ENCODE measurements at regions not wholly inside any gene's neighbourhood (a gene's known extent, or its start where the extent isn't known, plus 50 kb on each side); places are given as distances from the start of the nearest gene placed in this dataset.

- no peaks in the 10 kb centered on the region for H3K79me2 ChIP-seq (ENCODE audit: low read length)
- DNase-seq, result no peak
- no peaks in the 10 kb centered on the region for H3K4me1 ChIP-seq (ENCODE audit: low read length)
- H3K9me2 ChIP-seq (replicated peaks; ENCODE audit: insufficient read depth, low read length), result no peaks in the 10 kb centered on the region
- no peaks in the 10 kb centered on the region for H3K36me3 ChIP-seq (ENCODE audit: insufficient read depth, low read length)
- no peaks in the 10 kb centered on the region for H4K20me1 ChIP-seq (ENCODE audit: insufficient read depth, low read depth, low read length)
- peaks cover 24% of the 10 kb centered on the region for H3K9me3 ChIP-seq (ENCODE audit: low read length)
- no peak overlapping the region for H2AFZ ChIP-seq (ENCODE audit: low read length)
- no peak overlapping the region for H3K4me2 ChIP-seq (ENCODE audit: low read depth, low read length, poor library complexity, severe bottlenecking)
- no peak overlapping the region for H3K27ac ChIP-seq (ENCODE audit: low read length)
- no peak overlapping the region for H3K4me3 ChIP-seq (ENCODE audit: low read length)
- H3K9ac ChIP-seq (ENCODE audit: low read length), result no peak overlapping the region
- H3K27me3 ChIP-seq (ENCODE audit: low read length), result no peaks in the 10 kb centered on the region
Observed at GRCh38 chr18:39607034-39607433, 2041.4 kb upstream of the CELF4 start.

- Histone ChIP-seq H3K4me2 (ENCODE audit: low read depth, low read length, poor library complexity, severe bottlenecking) (no peak overlapping the region), H3K27me3 (ENCODE audit: low read length) (no peaks in the 10 kb centered on the region), H3K9ac (ENCODE audit: low read length) (no peak overlapping the region), H3K27ac (ENCODE audit: low read length) (no peak overlapping the region), H3K4me3 (ENCODE audit: low read length) (no peak overlapping the region), H3K36me3 (ENCODE audit: insufficient read depth, low read length) (no peaks in the 10 kb centered on the region), H4K20me1 (ENCODE audit: insufficient read depth, low read depth, low read length) (no peaks in the 10 kb centered on the region), H3K79me2 (ENCODE audit: low read length) (no peaks in the 10 kb centered on the region), H3K4me1 (ENCODE audit: low read length) (no peaks in the 10 kb centered on the region), H3K9me3 (ENCODE audit: low read length) (peaks cover 21% of the 10 kb centered on the region), H3K9me2 (replicated peaks; ENCODE audit: insufficient read depth, low read length) (no peaks in the 10 kb centered on the region), H2AFZ (ENCODE audit: low read length) (no peak overlapping the region)
- DNase-seq, result no peak
Observed at GRCh38 chr18:39604836-39605235, 2039.2 kb upstream of the CELF4 start.

GRCh38 chr18:39602131-39602530 is 2036.5 kb upstream of the CELF4 start:
- no peaks in the 10 kb centered on the region for H3K27me3 ChIP-seq (ENCODE audit: low read length)
- no peaks in the 10 kb centered on the region for H3K36me3 ChIP-seq (ENCODE audit: insufficient read depth, low read length)
- no peak overlapping the region for H3K4me2 ChIP-seq (ENCODE audit: low read depth, low read length, poor library complexity, severe bottlenecking)
- H3K79me2 ChIP-seq (ENCODE audit: low read length), result no peaks in the 10 kb centered on the region
- peaks cover 26% of the 10 kb centered on the region for H3K9me3 ChIP-seq (ENCODE audit: low read length)
- no peak overlapping the region for H3K4me3 ChIP-seq (ENCODE audit: low read length)
- DNase-seq, result no peak
- no peak overlapping the region for H3K27ac ChIP-seq (ENCODE audit: low read length)
- H4K20me1 ChIP-seq (ENCODE audit: insufficient read depth, low read depth, low read length), result no peaks in the 10 kb centered on the region
- no peak overlapping the region for H3K9ac ChIP-seq (ENCODE audit: low read length)
- H2AFZ ChIP-seq (ENCODE audit: low read length), result no peak overlapping the region
- no peaks in the 10 kb centered on the region for H3K9me2 ChIP-seq (replicated peaks; ENCODE audit: insufficient read depth, low read length)
- no peaks in the 10 kb centered on the region for H3K4me1 ChIP-seq (ENCODE audit: low read length)

GRCh38 chr18:39600894-39601293 is 2035.3 kb upstream of the CELF4 start:
- Histone ChIP-seq H3K4me1 (ENCODE audit: low read length) (no peaks in the 10 kb centered on the region), H3K36me3 (ENCODE audit: insufficient read depth, low read length) (no peaks in the 10 kb centered on the region), H3K27me3 (ENCODE audit: low read length) (no peaks in the 10 kb centered on the region), H3K9ac (ENCODE audit: low read length) (no peak overlapping the region), H4K20me1 (ENCODE audit: insufficient read depth, low read depth, low read length) (no peaks in the 10 kb centered on the region), H2AFZ (ENCODE audit: low read length) (no peak overlapping the region), H3K4me3 (ENCODE audit: low read length) (no peak overlapping the region), H3K79me2 (ENCODE audit: low read length) (no peaks in the 10 kb centered on the region), H3K9me3 (ENCODE audit: low read length) (peaks cover 29% of the 10 kb centered on the region), H3K4me2 (ENCODE audit: low read depth, low read length, poor library complexity, severe bottlenecking) (no peak overlapping the region), H3K27ac (ENCODE audit: low read length) (no peak overlapping the region), H3K9me2 (replicated peaks; ENCODE audit: insufficient read depth, low read length) (no peaks in the 10 kb centered on the region)
- no peak for DNase-seq

GRCh38 chr18:39599251-39599650 is 2033.7 kb upstream of the CELF4 start:
- Histone ChIP-seq H4K20me1 (ENCODE audit: insufficient read depth, low read depth, low read length) (no peaks in the 10 kb centered on the region), H3K9me2 (replicated peaks; ENCODE audit: insufficient read depth, low read length) (no peaks in the 10 kb centered on the region), H3K4me1 (ENCODE audit: low read length) (no peaks in the 10 kb centered on the region), H3K9ac (ENCODE audit: low read length) (no peak overlapping the region), H3K4me2 (ENCODE audit: low read depth, low read length, poor library complexity, severe bottlenecking) (no peak overlapping the region), H3K27ac (ENCODE audit: low read length) (no peak overlapping the region), H3K79me2 (ENCODE audit: low read length) (no peaks in the 10 kb centered on the region), H3K9me3 (ENCODE audit: low read length) (peaks cover 34% of the 10 kb centered on the region), H3K36me3 (ENCODE audit: insufficient read depth, low read length) (no peaks in the 10 kb centered on the region), H2AFZ (ENCODE audit: low read length) (no peak overlapping the region), H3K4me3 (ENCODE audit: low read length) (no peak overlapping the region), H3K27me3 (ENCODE audit: low read length) (no peaks in the 10 kb centered on the region)
- DNase-seq, result no peak

- no peaks in the 10 kb centered on the region for H3K36me3 ChIP-seq (ENCODE audit: insufficient read depth, low read length)
- no peaks in the 10 kb centered on the region for H3K27me3 ChIP-seq (ENCODE audit: low read length)
- DNase-seq, result no peak
- no peaks in the 10 kb centered on the region for H3K4me1 ChIP-seq (ENCODE audit: low read length)
- H4K20me1 ChIP-seq (ENCODE audit: insufficient read depth, low read depth, low read length), result no peaks in the 10 kb centered on the region
- no peak overlapping the region for H2AFZ ChIP-seq (ENCODE audit: low read length)
- no peak overlapping the region for H3K27ac ChIP-seq (ENCODE audit: low read length)
- no peak overlapping the region for H3K4me3 ChIP-seq (ENCODE audit: low read length)
- H3K4me2 ChIP-seq (ENCODE audit: low read depth, low read length, poor library complexity, severe bottlenecking), result no peak overlapping the region
- peaks cover 31% of the 10 kb centered on the region for H3K9me3 ChIP-seq (ENCODE audit: low read length)
- no peaks in the 10 kb centered on the region for H3K9me2 ChIP-seq (replicated peaks; ENCODE audit: insufficient read depth, low read length)
- no peak overlapping the region for H3K9ac ChIP-seq (ENCODE audit: low read length)
- H3K79me2 ChIP-seq (ENCODE audit: low read length), result no peaks in the 10 kb centered on the region
Observed at GRCh38 chr18:39596891-39597290, 2031.3 kb upstream of the CELF4 start.

GRCh38 chr18:39596221-39596620 is 2030.6 kb upstream of the CELF4 start:
- Histone ChIP-seq H3K9ac (ENCODE audit: low read length) (no peak overlapping the region), H3K36me3 (ENCODE audit: insufficient read depth, low read length) (no peaks in the 10 kb centered on the region), H3K9me3 (ENCODE audit: low read length) (peaks cover 37% of the 10 kb centered on the region), H3K27ac (ENCODE audit: low read length) (no peak overlapping the region), H3K27me3 (ENCODE audit: low read length) (no peaks in the 10 kb centered on the region), H3K79me2 (ENCODE audit: low read length) (no peaks in the 10 kb centered on the region), H3K4me1 (ENCODE audit: low read length) (no peaks in the 10 kb centered on the region), H3K4me2 (ENCODE audit: low read depth, low read length, poor library complexity, severe bottlenecking) (no peak overlapping the region), H3K4me3 (ENCODE audit: low read length) (no peak overlapping the region), H3K9me2 (replicated peaks; ENCODE audit: insufficient read depth, low read length) (no peaks in the 10 kb centered on the region), H4K20me1 (ENCODE audit: insufficient read depth, low read depth, low read length) (no peaks in the 10 kb centered on the region), H2AFZ (ENCODE audit: low read length) (no peak overlapping the region)
- DNase-seq, result no peak

- no peak overlapping the region for H3K4me3 ChIP-seq (ENCODE audit: low read length)
- peaks cover 42% of the 10 kb centered on the region for H3K9me3 ChIP-seq (ENCODE audit: low read length)
- H3K9me2 ChIP-seq (replicated peaks; ENCODE audit: insufficient read depth, low read length), result no peaks in the 10 kb centered on the region
- no peaks in the 10 kb centered on the region for H3K4me1 ChIP-seq (ENCODE audit: low read length)
- H3K27ac ChIP-seq (ENCODE audit: low read length), result no peak overlapping the region
- H3K9ac ChIP-seq (ENCODE audit: low read length), result no peak overlapping the region
- H3K4me2 ChIP-seq (ENCODE audit: low read depth, low read length, poor library complexity, severe bottlenecking), result no peak overlapping the region
- H3K79me2 ChIP-seq (ENCODE audit: low read length), result no peaks in the 10 kb centered on the region
- H3K27me3 ChIP-seq (ENCODE audit: low read length), result no peaks in the 10 kb centered on the region
- H3K36me3 ChIP-seq (ENCODE audit: insufficient read depth, low read length), result no peaks in the 10 kb centered on the region
- H2AFZ ChIP-seq (ENCODE audit: low read length), result no peak overlapping the region
- DNase-seq, result no peak
- no peaks in the 10 kb centered on the region for H4K20me1 ChIP-seq (ENCODE audit: insufficient read depth, low read depth, low read length)
Observed at GRCh38 chr18:39594206-39594605, 2028.6 kb upstream of the CELF4 start.

- H3K36me3 ChIP-seq (ENCODE audit: insufficient read depth, low read length), result no peaks in the 10 kb centered on the region
- H3K27me3 ChIP-seq (ENCODE audit: low read length), result no peaks in the 10 kb centered on the region
- no peak overlapping the region for H3K27ac ChIP-seq (ENCODE audit: low read length)
- peaks cover 40% of the 10 kb centered on the region for H3K9me3 ChIP-seq (ENCODE audit: low read length)
- no peak overlapping the region for H3K9ac ChIP-seq (ENCODE audit: low read length)
- H3K9me2 ChIP-seq (replicated peaks; ENCODE audit: insufficient read depth, low read length), result no peaks in the 10 kb centered on the region
- no peak overlapping the region for H3K4me3 ChIP-seq (ENCODE audit: low read length)
- no peak overlapping the region for H2AFZ ChIP-seq (ENCODE audit: low read length)
- no peaks in the 10 kb centered on the region for H4K20me1 ChIP-seq (ENCODE audit: insufficient read depth, low read depth, low read length)
- no peaks in the 10 kb centered on the region for H3K4me1 ChIP-seq (ENCODE audit: low read length)
- no peak for DNase-seq
- no peaks in the 10 kb centered on the region for H3K79me2 ChIP-seq (ENCODE audit: low read length)
- H3K4me2 ChIP-seq (ENCODE audit: low read depth, low read length, poor library complexity, severe bottlenecking), result no peak overlapping the region
Observed at GRCh38 chr18:39591649-39592048, 2026.1 kb upstream of the CELF4 start.

All from Karpas-422 (cell line).